ENCODE measurements at regions not wholly inside any gene's neighbourhood (a gene's known extent, or its start where the extent isn't known, plus 50 kb on each side); places are given as distances from the start of the nearest gene placed in this dataset.
"Not testable (repeated sequence)": the region's sequence is repeated elsewhere in the genome, so short reads cannot be mapped to it uniquely, and the experiment has no call there.

DNA sequence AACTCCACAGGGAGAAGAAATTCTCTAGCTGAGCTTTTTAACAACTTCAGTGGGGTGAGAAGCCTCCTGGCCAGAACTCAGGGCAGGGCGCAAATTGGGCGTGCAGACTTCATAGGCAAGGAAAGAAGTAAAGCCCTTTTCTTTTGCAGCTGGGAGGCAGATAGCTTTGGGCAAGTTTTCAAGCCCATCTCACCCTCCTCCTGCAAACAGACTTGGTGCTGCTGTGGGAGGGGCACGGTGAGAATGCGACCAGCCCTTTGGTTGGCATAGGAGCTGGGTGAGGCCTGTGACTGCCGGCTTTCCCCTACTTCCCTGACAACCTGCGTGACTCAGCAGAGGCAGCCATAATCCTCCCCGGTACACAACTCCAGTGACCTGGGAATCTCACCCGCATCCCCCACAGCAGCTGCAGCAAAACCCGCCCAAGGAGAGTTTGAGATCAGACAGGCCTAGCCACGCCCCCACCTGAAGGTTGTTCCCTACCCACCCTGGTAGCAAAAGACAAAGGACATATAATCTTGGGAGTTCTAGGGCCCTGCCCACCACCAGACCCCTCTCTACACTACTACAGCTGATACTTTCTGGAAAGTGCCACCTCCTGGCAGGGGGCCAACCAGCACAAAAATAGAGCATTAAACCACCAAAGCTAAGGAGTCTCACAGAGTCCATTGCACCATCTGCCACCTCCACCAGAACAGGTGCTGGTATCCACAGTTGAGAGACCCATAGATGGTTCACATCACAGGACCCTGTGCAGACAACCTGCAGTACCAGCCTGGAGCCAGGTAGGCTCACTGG, 195.5 kb upstream of the CCL2 start:
- no peak for DNase-seq

GRCh38 chr17:34066528-34066927, 188.6 kb upstream of the CCL2 start:
- DNase-seq, result no peak

DNA sequence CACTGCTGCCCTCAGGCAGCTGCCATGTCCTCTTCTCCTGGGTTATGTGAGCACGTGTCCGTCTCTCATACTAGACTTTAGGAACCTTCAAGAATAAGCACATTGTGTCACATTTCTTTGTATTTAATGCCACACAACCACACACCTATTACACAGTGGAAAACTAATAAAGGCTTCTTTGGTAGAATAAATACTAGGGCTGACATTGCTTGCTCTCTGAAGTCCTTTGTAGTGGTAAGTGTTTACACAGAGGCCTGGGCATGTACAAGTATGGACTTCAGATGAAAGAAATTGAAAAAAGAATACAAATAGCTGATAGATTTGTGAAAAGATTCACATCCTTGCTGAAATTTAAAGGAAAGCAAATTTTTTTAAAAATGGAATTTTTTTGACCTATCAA, 188.1 kb upstream of the CCL2 start:
- DNase-seq, result no peak

DNA sequence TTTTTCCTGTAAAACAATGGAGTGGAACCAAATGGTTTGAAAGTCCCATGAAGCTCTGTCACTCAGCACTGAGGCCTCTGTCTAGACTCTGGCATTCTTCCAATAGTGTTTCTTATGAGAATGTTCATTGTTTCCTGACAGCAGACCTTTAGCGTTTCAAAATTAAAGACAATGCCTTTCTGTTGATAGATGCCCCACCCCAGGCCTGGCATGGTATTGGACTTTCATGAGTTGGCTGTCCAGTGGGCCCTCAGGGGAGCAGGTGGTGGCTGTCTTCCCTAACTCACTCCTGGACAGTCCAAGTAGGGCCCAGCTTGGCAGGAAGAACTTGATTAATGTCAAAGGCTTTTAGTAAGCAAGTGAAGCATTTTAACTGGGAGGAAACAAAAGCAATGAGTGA, 186.5 kb upstream of the CCL2 start:
- no peak for DNase-seq

DNA sequence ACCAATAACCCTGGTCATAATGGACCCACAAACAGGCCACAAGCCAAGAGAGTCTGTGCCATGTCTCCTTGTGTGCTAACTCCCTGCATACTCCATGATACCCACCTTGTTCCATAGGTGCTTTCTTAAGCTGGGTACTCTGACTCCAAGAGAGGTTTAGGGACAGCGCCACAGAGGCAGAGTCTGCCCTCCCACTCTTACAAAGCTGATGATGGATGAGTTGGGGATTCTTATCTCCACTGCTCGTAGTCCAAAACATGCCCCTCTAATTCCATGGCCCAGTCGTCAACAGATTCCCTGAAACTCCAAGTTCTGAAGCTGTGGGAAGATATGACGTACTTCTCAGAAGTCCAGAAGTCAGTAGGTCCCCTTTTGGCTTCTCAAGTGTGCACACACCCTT, 184.4 kb upstream of the CCL2 start:
- no peak for DNase-seq

DNA sequence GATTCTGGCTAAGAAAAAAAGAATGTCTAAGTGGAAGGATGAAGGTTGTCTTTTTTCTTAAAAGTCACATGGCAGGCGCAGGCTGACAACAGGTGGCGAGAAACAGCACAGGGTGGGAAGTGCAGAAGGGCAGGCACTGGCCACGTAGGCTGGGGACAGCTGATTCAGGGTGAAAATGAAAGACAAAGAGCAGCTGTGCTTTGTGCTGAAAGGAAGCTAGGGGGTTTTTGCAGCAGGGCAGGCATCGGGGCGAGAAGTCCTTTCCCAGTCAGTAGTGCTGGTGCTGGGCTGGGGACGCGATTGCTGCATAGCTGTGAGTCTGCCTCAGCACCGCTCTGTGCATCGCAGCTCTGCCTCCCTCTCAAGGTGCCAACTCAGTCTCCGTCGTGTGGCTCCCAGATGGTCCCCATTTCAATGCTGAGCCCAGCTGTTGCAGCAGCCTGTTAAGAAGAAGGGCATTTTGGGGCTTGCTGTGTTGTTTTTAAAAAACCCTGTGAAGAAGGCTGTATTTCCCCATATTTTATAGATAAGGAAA, 183.1 kb upstream of the CCL2 start:
- no peak for DNase-seq

DNA sequence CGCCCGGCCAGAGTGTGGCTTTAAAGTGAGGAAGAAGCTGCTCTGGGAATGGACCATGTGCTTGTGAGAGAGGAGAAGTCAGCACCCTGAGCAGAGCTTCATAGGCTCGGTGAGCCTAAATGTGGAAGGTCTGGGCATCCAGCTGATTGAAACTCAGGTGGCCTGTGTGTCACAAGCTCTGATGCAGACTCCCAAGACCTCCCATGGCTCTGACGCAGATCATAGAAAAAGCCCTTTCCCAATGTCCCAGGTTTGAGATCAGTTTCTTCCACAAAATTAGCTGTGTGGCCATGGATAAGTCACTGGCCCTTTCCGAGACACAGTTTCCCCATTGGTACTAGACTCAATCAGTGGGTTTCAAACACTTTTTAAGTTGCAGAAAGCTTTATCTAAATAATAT, 180.0 kb upstream of the CCL2 start:
- DNase-seq, result no peak

DNA sequence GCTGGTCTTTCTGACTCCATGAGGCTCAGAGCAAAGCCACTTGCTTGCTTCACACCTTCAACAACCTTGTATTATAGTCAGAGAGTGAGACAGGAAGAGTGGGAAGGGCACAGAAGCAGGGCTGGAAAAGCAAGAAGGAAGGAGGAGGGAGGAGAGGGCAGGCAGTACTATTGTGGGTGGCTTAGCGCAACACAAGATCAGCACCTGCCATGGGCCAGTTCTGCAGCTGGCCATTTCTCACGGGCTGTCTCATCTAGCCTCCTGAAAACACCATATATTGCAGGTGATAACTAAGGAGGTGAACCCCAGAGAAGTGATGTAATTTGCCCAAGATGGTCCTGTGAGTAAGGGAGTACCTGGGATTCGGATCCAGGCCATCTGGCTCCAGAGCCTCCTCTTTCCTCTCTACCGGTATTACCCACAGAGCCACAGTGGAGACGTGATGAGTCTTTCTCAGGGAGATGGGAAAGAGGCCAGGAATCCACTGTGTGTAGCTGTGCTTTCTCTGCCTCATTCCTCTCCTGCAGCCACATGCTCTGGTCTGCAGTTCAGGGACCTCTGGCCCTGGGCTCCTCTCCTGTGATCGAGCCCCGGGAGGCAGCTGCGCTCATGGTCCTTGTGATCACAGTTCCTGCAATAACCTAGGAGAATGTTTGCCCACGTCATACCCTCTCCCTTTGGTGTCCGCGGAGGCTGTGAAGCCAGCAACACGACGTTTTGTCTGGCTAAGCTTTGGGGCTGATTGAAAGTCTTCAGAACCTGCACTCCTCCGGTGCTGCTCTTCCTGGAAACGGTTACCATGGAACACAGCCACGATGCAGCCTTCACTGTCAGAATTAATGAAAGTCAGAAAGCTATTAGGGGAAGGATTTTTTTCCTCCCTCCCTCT, 178.1 kb upstream of the CCL2 start:
- DNase-seq, result no peak

DNA sequence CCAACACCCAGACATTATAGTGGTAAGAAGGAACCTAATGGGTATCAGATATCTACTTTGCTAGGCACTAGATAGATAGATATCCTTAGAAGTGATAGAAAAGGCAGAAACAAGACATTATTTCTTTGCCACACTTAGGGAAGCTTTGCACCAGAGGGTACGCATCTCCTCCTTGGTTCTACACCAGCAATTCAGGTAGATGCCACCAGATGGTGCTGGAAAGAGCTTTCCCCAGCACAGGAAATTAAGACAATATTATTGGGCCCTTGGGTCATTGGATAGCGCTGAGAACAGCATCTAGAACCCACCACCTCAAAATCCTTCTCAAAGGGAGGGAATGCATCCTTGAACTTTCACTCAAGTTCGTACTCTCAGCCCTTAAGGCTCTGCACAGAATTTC, 173.8 kb upstream of the CCL2 start:
- DNase-seq, result no peak

GRCh38 chr17:34082404-34082803, 172.7 kb upstream of the CCL2 start:
- no peak for DNase-seq

- not testable (repeated sequence) for DNase-seq
Measured at GRCh38 chr17:34089042-34089441, 166.0 kb upstream of the CCL2 start.

DNA sequence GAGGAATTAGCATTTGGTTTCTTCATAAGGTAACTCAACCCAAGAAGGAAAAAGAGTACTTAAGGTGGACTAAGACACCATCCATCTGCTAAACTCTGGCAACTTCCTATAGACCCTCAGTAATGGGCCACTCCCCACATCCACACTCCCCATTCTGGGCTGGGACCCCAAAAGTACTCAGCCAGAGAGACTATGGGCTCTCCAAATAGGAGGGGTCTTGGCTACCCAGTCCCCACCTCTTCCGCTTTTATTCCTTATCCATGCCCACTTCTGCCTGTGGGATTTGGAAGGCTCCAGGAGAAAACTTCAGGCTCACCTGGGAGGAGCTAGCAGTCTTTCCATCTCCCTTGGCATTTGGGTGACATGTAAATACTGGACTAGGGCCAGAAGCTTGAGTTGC, 164.5 kb upstream of the CCL2 start:
- no peak for DNase-seq

- DNase-seq, result no peak
Measured at GRCh38 chr17:34091975-34092374, 163.1 kb upstream of the CCL2 start.

DNA sequence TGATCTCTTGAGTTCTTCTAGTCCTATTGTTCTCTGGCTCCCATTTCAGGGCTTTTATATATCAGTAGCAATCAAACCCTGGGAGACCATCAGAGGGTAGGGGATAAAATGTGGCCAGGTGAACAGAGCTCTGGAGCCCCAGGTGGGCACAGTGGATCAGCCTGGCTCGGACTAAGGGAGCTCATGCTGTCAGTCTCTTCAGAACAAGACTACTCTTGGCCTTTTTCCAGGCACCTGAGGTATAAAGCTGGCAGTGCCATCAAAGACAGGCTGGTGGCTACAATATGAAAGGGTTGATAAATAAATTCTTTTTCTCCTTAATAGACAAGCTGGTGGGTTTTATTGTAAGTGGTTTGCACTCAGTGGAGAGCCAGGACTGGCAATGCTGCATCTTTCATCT, 160.0 kb upstream of the CCL2 start:
- DNase-seq, result no peak

DNA sequence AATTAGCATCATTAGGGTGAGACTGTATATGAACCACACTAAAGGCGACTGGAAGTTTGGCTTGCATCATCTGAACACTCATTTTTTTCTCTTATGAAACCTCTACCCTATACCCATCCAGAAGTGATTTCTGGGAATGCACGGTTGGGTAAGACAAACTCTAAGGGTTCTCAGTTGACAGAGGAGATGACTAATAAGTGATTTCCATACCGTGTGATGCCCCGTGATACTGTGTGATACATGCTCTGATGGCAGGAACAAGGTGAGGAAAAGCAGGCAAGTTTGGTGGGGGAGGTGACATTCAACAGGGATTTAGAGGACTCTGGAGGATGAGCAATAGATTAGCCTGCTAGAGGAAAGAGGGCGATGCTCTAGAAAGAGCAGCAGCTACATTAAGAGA, 156.4 kb upstream of the CCL2 start:
- DNase-seq, result no peak

DNA sequence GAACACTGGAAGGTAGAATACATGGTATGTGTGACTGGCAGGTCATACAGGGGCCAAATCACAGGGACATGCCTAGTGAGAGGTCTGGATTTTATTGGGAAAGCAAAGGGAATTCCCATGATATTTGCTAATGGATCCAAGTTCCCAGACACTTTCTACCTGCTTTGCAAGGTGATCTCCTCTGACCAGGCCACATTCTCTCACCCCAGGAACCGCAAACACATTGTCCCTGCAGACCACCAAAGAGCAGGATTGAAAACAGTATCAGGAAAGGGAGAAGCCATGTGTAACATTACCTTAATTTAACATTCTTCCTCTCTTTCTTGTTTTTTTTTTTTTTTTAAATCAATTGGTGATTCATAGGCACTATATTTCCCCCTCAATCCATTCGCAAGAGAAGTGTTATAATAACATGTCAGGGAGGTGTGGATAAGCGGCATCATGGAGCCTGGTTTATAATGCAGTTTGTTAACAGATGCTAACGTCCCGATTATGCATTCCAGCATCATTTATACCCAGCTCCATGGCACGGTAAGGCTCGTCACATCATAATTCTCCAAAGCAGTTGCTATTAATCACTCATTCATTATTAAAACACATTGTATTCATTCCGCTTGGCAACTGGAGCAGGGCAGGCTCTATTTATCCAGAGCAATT, 155.1 kb upstream of the CCL2 start:
- no peak for DNase-seq

DNA sequence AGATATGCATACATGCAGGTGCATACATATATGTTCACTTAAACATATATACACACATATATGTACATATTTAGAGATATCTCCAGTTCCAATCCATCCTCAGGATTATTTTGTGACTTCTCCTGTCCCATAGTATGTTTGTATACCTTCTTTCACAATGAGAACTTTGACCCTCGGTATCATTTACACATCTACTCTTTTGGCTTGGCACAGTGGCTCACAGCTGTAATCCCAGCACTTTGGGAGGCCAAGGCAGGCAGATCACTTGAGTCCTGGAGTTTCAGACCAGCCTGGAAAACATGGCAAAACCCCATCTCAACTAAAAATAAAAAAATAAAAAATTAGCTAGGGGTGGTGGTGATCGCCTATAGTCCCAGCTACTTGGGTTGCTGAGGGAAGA, 148.1 kb upstream of the CCL2 start:
- no peak for DNase-seq

DNA sequence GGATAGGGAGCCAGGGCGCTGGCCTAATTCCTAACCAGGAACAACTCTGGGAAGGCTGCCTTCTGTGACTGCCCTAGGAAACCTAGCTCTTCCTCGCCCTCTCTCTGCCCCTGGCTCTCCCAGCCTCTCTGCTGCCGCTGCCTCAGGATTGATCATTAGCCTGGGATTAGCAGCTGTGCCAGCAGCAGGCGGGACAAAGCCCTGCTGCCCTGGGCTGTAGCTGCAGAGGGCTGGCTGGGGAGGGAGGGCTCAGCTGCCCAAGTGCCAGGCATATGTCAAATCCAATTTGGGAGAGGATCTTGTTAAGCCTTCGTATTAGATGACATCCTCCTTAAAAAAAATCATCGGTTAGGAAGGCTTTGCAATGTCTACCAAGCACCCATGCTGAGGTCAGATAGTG, 144.8 kb upstream of the CCL2 start:
- no peak for DNase-seq

DNA sequence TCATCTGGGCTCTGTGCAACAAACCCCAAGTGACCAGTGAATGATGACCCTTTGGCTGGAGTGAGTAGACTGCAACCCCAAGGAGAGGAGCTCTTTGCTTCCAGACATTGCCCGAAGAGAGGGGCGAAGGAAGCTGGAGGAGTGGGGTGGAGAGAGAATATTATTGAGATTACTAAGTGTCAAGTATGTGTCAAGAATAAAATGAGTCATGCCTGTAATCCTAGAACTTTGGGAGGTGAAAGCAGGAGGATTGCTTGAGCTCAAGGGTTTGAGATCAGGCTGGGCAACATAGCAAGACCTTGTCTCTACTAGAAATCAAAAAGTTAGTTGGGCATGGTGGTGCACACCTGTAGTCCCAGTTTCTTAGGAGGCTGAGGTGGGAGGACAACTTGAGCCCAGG, 142.0 kb upstream of the CCL2 start:
- no peak for DNase-seq

DNA sequence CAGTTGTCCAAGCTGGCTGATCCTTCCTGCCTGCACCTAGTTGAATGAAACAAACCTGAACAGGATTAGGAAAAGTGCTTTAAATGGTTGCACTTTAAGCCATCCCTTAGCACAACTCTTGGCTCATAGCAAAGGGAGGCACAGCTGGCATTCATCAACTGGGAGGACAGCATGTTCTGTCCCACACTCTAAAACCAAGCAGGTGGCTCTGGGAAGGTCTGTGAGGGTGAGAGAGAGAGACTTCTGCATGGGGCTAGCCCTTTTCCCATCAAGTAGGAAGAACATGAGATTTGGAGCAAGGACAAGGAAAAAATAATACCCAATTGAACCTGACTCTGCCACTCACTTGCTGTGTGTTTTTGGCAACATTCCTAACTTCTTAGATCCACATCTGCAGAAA, 140.9 kb upstream of the CCL2 start:
- no peak for DNase-seq

DNA sequence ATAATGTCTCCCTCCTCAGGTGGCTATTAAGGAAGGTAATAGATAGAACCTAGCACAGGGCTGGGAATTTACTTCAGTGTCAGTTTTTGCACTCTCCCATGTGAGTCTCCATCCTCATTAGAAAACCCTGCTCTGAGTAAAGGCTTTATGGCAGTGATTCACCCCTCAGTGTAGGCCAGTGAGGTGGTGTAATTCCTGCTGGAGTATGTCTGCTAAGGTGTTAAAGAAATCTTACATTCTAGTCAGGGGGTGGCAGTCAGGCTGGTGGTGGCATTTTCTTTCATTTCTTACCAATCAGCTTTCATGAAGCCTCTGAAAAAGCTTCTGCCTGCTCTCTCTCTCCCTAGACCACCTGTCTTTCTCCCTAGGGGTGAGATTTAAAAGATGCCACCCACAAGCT, 138.8 kb upstream of the CCL2 start:
- no peak for DNase-seq

DNA sequence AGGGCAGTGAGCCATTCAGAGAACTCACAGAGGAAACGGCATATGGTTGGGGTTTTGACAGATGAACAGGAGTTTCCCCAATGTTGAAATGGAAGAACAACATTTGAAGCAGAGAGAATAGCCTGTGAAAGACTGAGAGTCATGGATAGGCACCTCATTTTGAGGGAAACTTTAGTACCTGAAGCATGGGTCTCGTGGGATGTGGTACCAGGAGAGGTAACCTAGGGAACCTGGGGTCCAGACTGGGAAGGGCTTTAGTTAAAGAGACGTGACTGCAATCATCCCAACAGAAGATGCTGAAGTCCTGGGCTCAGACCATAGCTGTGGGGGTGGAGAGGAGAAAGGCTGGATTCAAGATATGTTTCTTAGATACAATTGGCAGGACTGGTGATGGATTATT, 137.8 kb upstream of the CCL2 start:
- no peak for DNase-seq

DNA sequence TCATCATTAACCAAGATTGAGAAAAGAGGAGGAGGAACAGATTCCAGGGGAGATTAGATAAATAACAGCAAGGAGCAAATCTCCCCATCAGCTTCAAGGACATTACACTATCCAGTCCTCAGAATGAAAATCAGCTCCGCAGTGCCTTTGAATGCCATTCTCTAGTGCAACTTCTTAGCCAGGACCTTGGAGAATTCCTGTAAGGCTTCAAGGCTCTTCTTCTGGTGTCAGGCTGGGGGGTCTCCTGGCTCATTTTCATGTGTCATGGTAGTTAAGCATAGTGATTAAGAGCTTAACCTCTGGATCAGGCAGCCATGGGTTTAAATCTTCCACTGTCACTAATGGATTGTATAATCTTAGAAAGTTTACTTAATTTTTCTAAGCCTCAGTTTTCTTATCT, 137.3 kb upstream of the CCL2 start:
- DNase-seq, result no peak

- DNase-seq, result no peak
Measured at GRCh38 chr17:34118564-34118963, 136.5 kb upstream of the CCL2 start.

Data from NCI-H2081 treated with DMSO at 0.1 percent for 48 hours (cell line).